IPS-NIHi7 (cell line): ENCODE measurements at regions not wholly inside any gene's neighbourhood (a gene's known extent, or its start where the extent isn't known, plus 50 kb on each side); places are given as distances from the start of the nearest gene placed in this dataset.
"Not testable (repeated sequence)": the region's sequence is repeated elsewhere in the genome, so short reads cannot be mapped to it uniquely, and the experiment has no call there.

Experiments
- DNase-seq: peaks from one replicate; pipeline ENCODE4 v3.0.0; 2012; ENCODE audit warnings: mixed read lengths; ENCODE audit errors: extremely low spot score

- DNase-seq: no peak
Measured at GRCh38 chr7:91683823-91684222, 196.7 kb downstream of the MTERF1 start.

- DNase-seq: no peak
Measured at GRCh38 chr7:91685544-91685943, 195.0 kb downstream of the MTERF1 start.

GRCh38 chr7:91690541-91691070 is 189.9 kb downstream of the MTERF1 start:
- DNase-seq: no peak

GRCh38 chr7:91691865-91692264 is 188.6 kb downstream of the MTERF1 start:
- DNase-seq: no peak

GRCh38 chr7:91692800-91693199 is 187.7 kb downstream of the MTERF1 start:
- no peak for DNase-seq

DNA sequence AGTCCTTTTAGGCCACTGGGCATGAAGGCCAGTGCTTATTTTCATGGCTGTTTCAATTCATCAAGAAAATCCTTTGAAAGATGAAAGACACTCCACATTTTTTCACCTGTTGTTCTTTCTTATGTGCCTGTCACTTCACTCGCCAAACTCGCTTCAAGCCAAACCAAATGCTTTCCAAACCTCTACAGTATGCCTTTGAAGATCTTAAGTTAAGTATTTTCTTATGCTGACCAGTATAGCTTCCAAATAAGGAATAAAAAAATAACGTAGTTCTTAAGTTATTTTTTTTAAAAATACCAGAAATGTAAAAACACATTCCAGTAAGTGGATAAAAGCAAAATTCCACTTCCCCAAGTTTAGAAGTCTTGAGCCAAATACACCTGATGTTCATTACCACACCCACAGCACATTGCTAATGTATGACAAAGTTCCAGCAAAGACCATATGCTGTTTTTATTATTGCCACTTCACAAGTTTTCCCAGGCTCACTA is 186.1 kb downstream of the MTERF1 start:
- no peak for DNase-seq

DNA sequence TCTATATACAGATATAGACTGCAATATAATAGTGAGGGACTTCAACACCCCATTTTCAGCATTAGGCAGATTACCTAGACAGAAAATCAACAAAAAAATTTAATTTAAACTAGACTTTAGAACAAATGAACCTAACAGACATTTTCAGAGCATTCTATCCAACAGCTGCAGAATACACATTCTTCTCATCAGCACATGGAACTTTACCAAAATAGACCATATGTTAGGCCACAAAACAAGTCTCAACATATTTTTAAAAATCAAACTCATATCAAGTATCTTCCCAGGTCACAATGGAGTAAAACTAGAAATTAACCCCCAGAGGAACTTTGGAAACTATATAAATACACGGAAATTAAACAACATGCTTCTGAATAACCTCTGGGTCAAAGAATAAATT is 169.6 kb downstream of the MTERF1 start:
- no peak for DNase-seq

DNA sequence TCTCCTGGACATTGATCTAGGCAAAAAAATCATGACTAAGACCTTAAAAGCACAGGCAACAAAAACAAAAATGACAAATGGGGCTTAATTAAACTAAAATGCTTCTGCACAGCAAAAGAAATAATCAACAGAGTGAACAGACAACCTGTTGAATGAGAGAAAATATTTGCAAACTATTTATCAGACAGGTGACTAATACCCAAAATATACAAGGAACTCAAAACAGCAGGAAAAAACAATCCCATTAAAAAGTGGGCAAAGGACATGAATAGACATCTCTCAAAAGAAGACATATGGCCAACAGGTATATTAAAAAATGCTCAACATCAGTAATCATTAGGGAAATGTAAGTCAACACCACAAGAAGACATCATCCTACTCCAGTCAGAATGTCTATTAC is 166.8 kb downstream of the MTERF1 start:
- no peak for DNase-seq

GRCh38 chr7:91717681-91718470 is 162.6 kb downstream of the MTERF1 start:
- no peak for DNase-seq

GRCh38 chr7:91719008-91719407 is 161.5 kb downstream of the MTERF1 start:
- DNase-seq: no peak

DNA sequence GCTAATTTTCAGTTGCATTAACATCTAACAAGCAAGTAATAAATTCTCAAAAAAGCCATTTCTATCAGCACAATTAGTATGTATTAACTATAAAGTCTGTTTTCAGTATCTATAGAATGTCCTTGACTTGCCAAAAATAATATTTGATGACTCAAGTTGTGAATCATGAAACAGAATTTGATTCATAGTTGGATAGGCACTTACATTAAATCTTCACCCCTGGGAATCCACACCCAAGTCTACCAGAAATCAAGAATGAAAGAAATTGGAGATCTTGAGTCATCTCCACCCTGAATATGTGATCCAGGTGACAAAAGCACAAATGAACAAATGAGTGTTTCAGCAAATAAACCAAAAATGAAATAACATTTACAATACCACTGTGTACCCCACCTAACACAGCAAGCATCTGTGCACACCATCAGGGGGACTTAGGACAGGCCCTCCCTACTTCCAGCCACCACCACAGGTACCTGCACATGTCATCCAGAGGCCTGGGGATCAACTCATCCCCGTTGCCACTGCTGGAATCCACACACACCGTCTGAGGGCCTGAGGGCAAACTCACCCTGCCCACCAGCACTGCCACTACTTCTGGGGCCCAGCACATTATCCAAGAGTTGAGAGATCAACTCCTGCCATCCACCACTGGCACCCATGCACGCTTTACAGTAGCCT is 160.1 kb downstream of the MTERF1 start:
- DNase-seq: no peak

GRCh38 chr7:91722831-91723230 is 157.7 kb downstream of the MTERF1 start:
- DNase-seq: no peak

DNA sequence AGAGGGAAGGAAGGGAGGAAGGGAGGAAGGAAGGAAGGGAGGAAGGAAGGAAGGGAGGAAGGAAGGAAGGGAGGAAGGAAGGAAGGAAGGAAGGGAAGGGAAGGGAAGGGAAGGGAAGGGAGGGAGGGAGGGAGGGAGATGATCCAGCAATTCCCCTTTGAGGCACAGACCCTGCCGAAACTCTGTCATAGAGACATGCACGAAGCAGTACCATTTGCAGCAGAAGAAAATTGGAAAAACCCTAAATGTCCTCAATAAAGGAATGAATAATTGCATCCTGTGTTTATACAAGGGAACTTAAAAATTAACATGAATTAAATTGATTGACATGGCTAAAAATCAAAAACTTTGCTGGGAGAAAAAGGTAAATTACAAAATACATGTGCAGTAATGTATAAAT is 151.5 kb downstream of the MTERF1 start:
- not testable (repeated sequence) for DNase-seq

DNA sequence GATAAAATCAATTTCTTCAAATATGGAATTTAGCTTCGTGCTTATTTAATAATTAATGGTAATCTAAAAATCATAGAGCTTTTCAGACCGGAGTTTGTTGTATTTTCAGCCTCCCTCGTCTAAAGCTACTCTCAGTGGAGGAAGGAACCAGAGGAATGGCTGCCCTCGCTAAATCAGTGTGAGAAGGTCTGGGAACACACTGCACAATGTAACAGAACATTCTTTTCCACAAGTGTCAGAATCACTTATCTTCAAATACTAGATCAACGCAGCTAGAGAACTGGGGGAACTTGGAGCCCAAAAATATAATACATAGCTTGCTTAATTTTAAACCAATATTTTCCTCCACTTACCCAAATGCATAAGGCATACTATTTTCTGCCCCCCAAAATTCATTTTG is 148.5 kb downstream of the MTERF1 start:
- no peak for DNase-seq

- no peak for DNase-seq
Measured at GRCh38 chr7:91749418-91749817, 131.1 kb downstream of the MTERF1 start.

DNA sequence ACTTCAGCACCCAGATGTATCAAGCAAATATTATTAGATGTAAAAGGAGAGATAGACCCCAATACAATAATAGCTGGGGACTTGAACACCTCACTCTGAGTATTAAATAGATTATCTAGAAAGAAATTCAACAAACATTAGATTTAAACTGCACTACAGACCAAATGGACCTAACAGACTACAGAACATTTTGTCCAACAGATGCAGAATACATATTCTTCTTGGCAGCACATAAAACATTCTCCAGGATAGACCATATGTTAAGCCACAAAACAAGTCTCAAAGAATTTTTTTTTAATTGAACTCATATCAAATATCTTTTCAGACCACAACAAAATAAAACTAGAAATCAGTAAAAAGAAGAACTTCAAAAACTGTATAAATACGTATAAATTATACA is 130.4 kb downstream of the MTERF1 start:
- no peak for DNase-seq

DNA sequence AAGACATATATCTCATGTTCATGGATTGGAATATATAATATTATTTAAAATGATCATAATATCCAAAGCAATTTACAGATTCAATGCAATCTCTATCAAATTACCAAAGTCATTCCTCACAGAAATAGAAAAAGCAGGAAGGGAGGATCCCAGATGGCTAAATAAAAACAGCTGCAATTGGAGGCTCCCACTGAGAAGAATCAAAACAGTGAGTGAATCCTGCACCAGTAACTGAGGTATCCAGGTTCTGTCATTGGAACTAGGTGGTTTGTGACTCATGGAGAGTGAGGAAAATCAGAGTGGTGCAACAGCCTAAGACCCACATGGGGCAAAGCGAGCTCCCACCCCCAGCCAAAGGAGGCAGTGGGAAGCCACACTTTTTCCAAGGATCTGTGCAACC is 128.4 kb downstream of the MTERF1 start:
- no peak for DNase-seq

DNA sequence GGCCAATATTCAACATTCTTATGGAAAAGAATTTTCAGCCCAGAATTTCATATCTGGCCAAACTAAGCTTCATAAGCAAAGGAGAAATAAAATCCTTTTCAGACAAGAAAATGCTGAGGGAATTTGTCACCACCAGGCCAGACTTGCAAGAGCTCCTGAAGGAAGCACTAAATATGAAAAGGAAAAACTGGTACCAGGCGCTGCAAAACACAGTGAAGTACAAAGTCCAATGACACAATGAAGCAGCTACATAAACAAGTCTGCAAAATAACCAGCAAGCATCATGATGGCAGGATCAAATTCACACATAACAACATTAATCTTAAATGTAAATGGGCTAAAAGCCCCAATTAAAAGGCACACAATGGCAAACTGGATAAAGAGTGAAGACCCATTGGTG is 126.2 kb downstream of the MTERF1 start:
- DNase-seq: not testable (repeated sequence)

GRCh38 chr7:91755121-91755520 is 125.4 kb downstream of the MTERF1 start:
- not testable (repeated sequence) for DNase-seq

GRCh38 chr7:91759205-91759863 is 121.2 kb downstream of the MTERF1 start:
- DNase-seq: no peak

- DNase-seq: no peak
Measured at GRCh38 chr7:91767820-91768219, 112.7 kb downstream of the MTERF1 start.

DNA sequence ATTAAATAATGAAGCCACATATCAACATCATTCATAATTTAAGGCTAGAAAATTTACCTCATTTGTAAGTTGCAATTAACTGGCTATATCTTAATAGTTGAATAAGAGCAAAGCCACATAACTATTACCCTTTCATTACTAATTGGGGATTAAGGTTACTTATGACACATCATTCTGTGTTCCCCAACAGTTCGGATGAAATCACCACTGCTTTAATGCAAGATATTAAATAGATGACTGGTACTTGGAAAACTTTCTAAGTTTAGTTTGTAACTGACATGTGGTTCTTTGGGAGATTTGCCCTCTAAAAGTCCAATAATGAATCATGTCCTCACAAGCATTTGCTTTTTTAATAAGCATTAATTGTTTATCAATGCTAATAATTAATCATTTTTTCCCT is 109.1 kb downstream of the MTERF1 start:
- no peak for DNase-seq
